Activated T-cell treated with anti-CD3 and anti-CD28 coated beads, Interleukin-2, amount 50 U/mL, for 1 hour (primary cell): ENCODE measurements at regions not wholly inside any gene's neighbourhood (a gene's known extent, or its start where the extent isn't known, plus 50 kb on each side); places are given as distances from the start of the nearest gene placed in this dataset.
"Not testable (repeated sequence)": the region's sequence is repeated elsewhere in the genome, so short reads cannot be mapped to it uniquely, and the experiment has no call there.

Source experiments
- DNase-seq: peaks from one replicate; pipeline ENCODE4 v3.0.0-alpha.2; 2020

- DNase-seq = no peak
Measured at GRCh38 chr3:153855772-153856171, 265.4 kb upstream of the ARHGEF26 start.

- no peak for DNase-seq
Measured at GRCh38 chr3:153856932-153857331, 264.3 kb upstream of the ARHGEF26 start.

GRCh38 chr3:153864793-153865192, 256.4 kb upstream of the ARHGEF26 start:
- no peak for DNase-seq

- DNase-seq = no peak
Measured at GRCh38 chr3:153866901-153867300, 254.3 kb upstream of the ARHGEF26 start.

- DNase-seq = not testable (repeated sequence)
Measured at GRCh38 chr3:153874348-153874747, 246.8 kb upstream of the ARHGEF26 start.

GRCh38 chr3:153880493-153880892, 240.7 kb upstream of the ARHGEF26 start:
- DNase-seq = no peak

- DNase-seq = no peak
Measured at GRCh38 chr3:153881201-153881600, 240.0 kb upstream of the ARHGEF26 start.

- DNase-seq = no peak
Measured at GRCh38 chr3:153885359-153885758, 235.8 kb upstream of the ARHGEF26 start.

- no peak for DNase-seq
Measured at GRCh38 chr3:153889905-153890334, 231.3 kb upstream of the ARHGEF26 start.

GRCh38 chr3:153892126-153892525, 229.1 kb upstream of the ARHGEF26 start:
- no peak for DNase-seq

GRCh38 chr3:153894857-153895256, 226.3 kb upstream of the ARHGEF26 start:
- no peak for DNase-seq

- no peak for DNase-seq
Measured at GRCh38 chr3:153896197-153896596, 225.0 kb upstream of the ARHGEF26 start.

GRCh38 chr3:153897025-153897723, 224.0 kb upstream of the ARHGEF26 start:
- DNase-seq = no peak

GRCh38 chr3:153897842-153898241, 223.3 kb upstream of the ARHGEF26 start:
- no peak for DNase-seq

- DNase-seq = no peak
Measured at GRCh38 chr3:153901152-153901551, 220.0 kb upstream of the ARHGEF26 start.

- DNase-seq = no peak
Measured at GRCh38 chr3:153901991-153902390, 219.2 kb upstream of the ARHGEF26 start.

GRCh38 chr3:153903430-153903829, 217.8 kb upstream of the ARHGEF26 start:
- no peak for DNase-seq

- DNase-seq = no peak
Measured at GRCh38 chr3:153906366-153906765, 214.8 kb upstream of the ARHGEF26 start.

- no peak for DNase-seq
Measured at GRCh38 chr3:153910387-153910786, 210.8 kb upstream of the ARHGEF26 start.

GRCh38 chr3:153911116-153911515, 210.1 kb upstream of the ARHGEF26 start:
- DNase-seq = no peak

- no peak for DNase-seq
Measured at GRCh38 chr3:153919773-153920172, 201.4 kb upstream of the ARHGEF26 start.

GRCh38 chr3:153921826-153922225, 199.4 kb upstream of the ARHGEF26 start:
- no peak for DNase-seq

- no peak for DNase-seq
Measured at GRCh38 chr3:153925841-153926514, 195.2 kb upstream of the ARHGEF26 start.

GRCh38 chr3:153927107-153927506, 194.1 kb upstream of the ARHGEF26 start:
- DNase-seq = no peak

- DNase-seq = no peak
Measured at GRCh38 chr3:153928851-153929250, 192.3 kb upstream of the ARHGEF26 start.
